Psoas muscle (tissue), 7 donors: ENCODE measurements at regions not wholly inside any gene's neighbourhood (a gene's known extent, or its start where the extent isn't known, plus 50 kb on each side); places are given as distances from the start of the nearest gene placed in this dataset.

Experiments
- ATAC-seq, 4 donors: fragments of 200-7000 bp; cut with Tn5 transposase; one replicate each; pipeline ENCODE4 v1.9.1; 2020; ENCODE audit warnings: moderate library complexity in 3 of 4, mild to moderate bottlenecking in 2 of 4
- DNase-seq, 2 donors: peaks; one replicate each; pipeline ENCODE4 v3.0.0-alpha.2; 2020
- H3K27ac ChIP-seq: fragments of 200-600 bp; one replicate; pipeline ENCODE4 v1.8.0; 2022
- H3K27me3 ChIP-seq, 3 donors: fragments of 200-600 bp in 1 of 3; one replicate each; pipeline versions ENCODE4 v1.6.1 to v1.8.0; 2013 to 2022; ENCODE audit warnings: low read length in 2 of 3, mild to moderate bottlenecking in 2 of 3, moderate library complexity in 1 of 3; ENCODE audit not compliant: insufficient read depth in 3 of 3
- H3K36me3 ChIP-seq, 2 donors: fragments of 200-600 bp in 1 of 2; one replicate each; pipeline versions ENCODE4 v1.6.1 to v1.8.0; 2013 to 2022; ENCODE audit warnings: low read depth in 1 of 2, mild to moderate bottlenecking in 1 of 2, moderate library complexity in 1 of 2; ENCODE audit not compliant: insufficient read depth in 1 of 2
- H3K4me1 ChIP-seq: fragments of 200-600 bp; one replicate; pipeline ENCODE4 v1.8.0; 2022
- H3K4me3 ChIP-seq: fragments of 200-600 bp; one replicate; pipeline ENCODE4 v1.8.0; 2022; ENCODE audit warnings: mild to moderate bottlenecking
- H3K9me3 ChIP-seq: fragments of 200-600 bp; one replicate; pipeline ENCODE4 v1.8.0; 2022
- CTCF ChIP-seq: fragments of 200-600 bp; IDR thresholded peaks from one replicate; pipeline ENCODE4 v1.8.0; 2022; ENCODE audit warnings: antibody characterized with exemption
- WGBS, 3 donors: extraction: QIAGEN DNeasy Blood & Tissue Kit; methylation state at CpG; one replicate each; pipeline versions ENCODE4 v1.1.6 to v1.1.7; 2013; 5-methylcytosine and 5-hydroxymethylcytosine counted together
- intact Hi-C, 2 donors: fragments of 100-400 bp; cut with DNase I; formaldehyde crosslinking; loops; one replicate each; pipeline versions ENCODE4 v1.11.0 to v1.14.2; 2022
- donor health status: healthy with polysubstance abuse.
- donor health status: DM: no; HTN: no; CAD: no; lungs with moderate emphysema.
- donor health status: Bipolar disorder and iron deficiency.
- donor health status: healthy.
- donor health status: DM: yes; HTN: yes; CAD: no.
- donor health status: DM: no; HTN: no; CAD: no.
- donor health status: DM: yes; HTN: yes; CAD: no.

DNA sequence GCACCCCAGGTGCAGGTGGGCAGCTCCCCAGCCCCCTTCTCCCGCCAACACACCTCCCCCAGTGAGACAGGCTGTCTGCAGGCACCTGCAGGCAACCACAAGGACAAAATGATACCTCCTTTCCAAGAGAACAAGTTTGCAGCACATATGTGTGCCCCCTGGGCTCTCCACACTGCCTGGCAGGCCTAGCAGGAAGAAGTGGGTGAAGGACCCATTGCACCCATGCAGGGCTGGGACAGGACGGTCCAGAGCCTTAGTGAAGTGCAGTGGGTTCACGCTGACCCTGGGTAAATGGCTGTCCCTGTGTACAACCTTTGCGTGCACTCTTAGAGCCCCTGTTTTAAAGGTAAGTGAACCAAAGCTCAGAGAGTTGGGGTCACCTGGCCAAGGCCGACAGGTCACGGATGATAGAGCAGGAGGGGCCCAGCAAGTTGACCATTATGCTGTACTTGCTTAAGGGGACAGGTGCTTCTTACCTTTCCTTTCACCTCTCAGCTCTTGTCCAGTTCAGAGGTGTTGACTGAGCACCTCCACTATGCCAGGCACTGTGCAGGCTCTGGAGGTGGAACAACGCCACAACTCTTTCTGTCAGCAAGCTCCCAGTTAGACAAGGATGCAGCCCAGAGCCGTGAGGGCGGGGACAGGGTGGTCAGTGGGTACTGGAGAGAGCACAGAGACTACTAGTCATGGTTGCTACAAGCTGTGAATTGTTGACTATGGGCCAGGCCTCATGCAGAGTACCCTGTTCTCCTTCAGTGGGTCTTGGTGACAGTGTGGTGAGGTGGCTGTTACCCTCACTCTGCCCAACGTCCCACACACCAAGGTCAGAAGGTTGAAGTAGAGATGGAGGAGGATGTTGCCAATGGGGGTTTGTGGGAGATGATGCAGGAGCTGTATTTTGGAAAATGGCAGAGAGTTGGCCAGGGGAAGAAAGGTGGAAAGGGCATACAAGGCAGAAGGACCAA, 125.9 kb downstream of the PAPOLA start:
- DNase-seq (peak in 1 of 2 donors; percentile 18), ATAC-seq (no peak)
- WGBS, 3 donors: 82 to 87% (median 85%) methylated on average over 10 of the region's 10 CpGs
- intact Hi-C loops: no loop called here
- H3K36me3 ChIP-seq: no peaks in the 10 kb centered on the region
- H3K9me3 ChIP-seq: no peaks in the 10 kb centered on the region
- H3K27ac ChIP-seq: no peak overlapping the region
- peaks cover 0 to 19% (median 14%) of the 10 kb centered on the region in 3 donors for H3K27me3 ChIP-seq
- no peak for TF ChIP-seq CTCF
- no peaks in the 10 kb centered on the region for H3K4me1 ChIP-seq
- H3K4me3 ChIP-seq: no peak overlapping the region

DNA sequence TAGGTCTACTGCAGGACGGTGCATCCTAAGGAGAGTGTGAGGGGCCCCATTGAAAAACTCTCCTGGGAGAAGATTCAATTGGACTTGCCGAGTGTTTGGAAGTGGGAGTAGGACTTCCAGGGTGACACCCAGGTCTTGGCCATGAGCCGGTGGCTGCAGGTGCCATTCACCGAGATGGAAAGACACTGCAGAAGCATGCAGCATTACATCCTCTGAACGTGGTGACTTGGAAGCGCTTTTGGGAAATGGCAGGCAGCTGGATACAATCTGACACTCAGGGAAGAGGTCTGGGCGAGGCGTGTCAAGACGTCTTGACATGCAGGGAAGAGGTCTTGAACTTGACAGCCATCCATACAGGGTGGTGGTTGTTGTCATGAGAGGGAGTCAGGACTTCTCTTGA, 126.9 kb downstream of the PAPOLA start:
- intact Hi-C loops: no loop called here
- Histone ChIP-seq H3K4me1 (no peaks in the 10 kb centered on the region), H3K9me3 (no peaks in the 10 kb centered on the region)

GRCh38 chr14:96629558-96630222, 127.5 kb downstream of the PAPOLA start:
- intact Hi-C loops: no loop called here

More for the DNA sequence above, 126.9 kb downstream of the PAPOLA start:
- WGBS, 3 donors: 78 to 83% (median 80%) methylated on average over 9 of the region's 9 CpGs
- Histone ChIP-seq H3K36me3 (no peaks in the 10 kb centered on the region), H3K27ac (no peak overlapping the region), H3K4me3 (no peak overlapping the region), H3K27me3 (peaks cover 0 to 18% (median 14%) of the 10 kb centered on the region in 3 donors)
- ATAC-seq (no peak), DNase-seq (no peak)
- TF ChIP-seq CTCF: no peak

GRCh38 chr14:96630281-96630680, 128.1 kb downstream of the PAPOLA start:
- Histone ChIP-seq H3K9me3 (no peaks in the 10 kb centered on the region), H3K27ac (no peak overlapping the region), H3K36me3 (no peaks in the 10 kb centered on the region), H3K4me1 (no peaks in the 10 kb centered on the region), H3K4me3 (no peak overlapping the region), H3K27me3 (peaks cover 0 to 10% (median 8%) of the 10 kb centered on the region in 3 donors)
- intact Hi-C loops: no loop called here
- ATAC-seq (no peak), DNase-seq (no peak)
- TF ChIP-seq CTCF: no peak
- 93 to 98% (median 94%) methylated on average over 6 of the region's 6 CpGs for WGBS, 3 donors

More at GRCh38 chr14:96629558-96630222, 127.5 kb downstream of the PAPOLA start:
- no peaks in the 10 kb centered on the region for H3K4me1 ChIP-seq
- DNase-seq (no peak), ATAC-seq (no peak)
- no peak for TF ChIP-seq CTCF
- 62 to 76% (median 76%) methylated on average over 4 of the region's 4 CpGs for WGBS, 3 donors
- H3K4me3 ChIP-seq: no peak overlapping the region
- H3K27ac ChIP-seq: no peak overlapping the region
- no peaks in the 10 kb centered on the region for H3K9me3 ChIP-seq
- peaks cover 0 to 11% (median 10%) of the 10 kb centered on the region in 3 donors for H3K27me3 ChIP-seq
- H3K36me3 ChIP-seq: no peaks in the 10 kb centered on the region
